Gastroesophageal sphincter (tissue), 4 donors: ENCODE measurements at regions not wholly inside any gene's neighbourhood (a gene's known extent, or its start where the extent isn't known, plus 50 kb on each side); places are given as distances from the start of the nearest gene placed in this dataset.
"Not testable (repeated sequence)": the region's sequence is repeated elsewhere in the genome, so short reads cannot be mapped to it uniquely, and the experiment has no call there.

ENCODE experiments used
- ATAC-seq: fragments of 150-250 bp; one replicate; pipeline ENCODE4 v1.9.1; 2016; ENCODE audit warnings: mild to moderate bottlenecking, moderate library complexity
- H3K27ac ChIP-seq, 4 donors: fragments of 200-600 bp; sonication (generic) in 3 of 4; 1 replicate in 3 of 4; 2 replicates in 1 of 4; pipeline ENCODE4 v1.5.1; 2016 to 2019
- H3K27me3 ChIP-seq: fragments of 200-600 bp; sonication (generic); one replicate; pipeline ENCODE4 v1.5.1; 2019
- H3K36me3 ChIP-seq, 2 donors: fragments of 200-600 bp; sonication (generic); one replicate each; pipeline ENCODE4 v1.5.1; 2019; ENCODE audit warnings: control low read depth in 1 of 2
- H3K4me1 ChIP-seq, 3 donors: fragments of 200-600 bp; sonication (generic); 1 replicate in 2 of 3; 2 replicates in 1 of 3; pipeline ENCODE4 v1.5.1; 2016 to 2019; ENCODE audit warnings: control low read depth in 2 of 3
- H3K4me3 ChIP-seq, 2 donors: fragments of 200-600 bp; sonication (generic); one replicate each; pipeline ENCODE4 v1.5.1; 2019; ENCODE audit warnings: mild to moderate bottlenecking in 1 of 2, moderate library complexity in 1 of 2
- H3K9me3 ChIP-seq, 3 donors: fragments of 200-600 bp; sonication (generic); one replicate each; pipeline ENCODE4 v1.5.1; 2017 to 2019; ENCODE audit warnings: control low read depth in 2 of 3
- CTCF ChIP-seq, 4 experiments: fragments of 200-600 bp in 2 of 4; fragments of 450-650 bp in 2 of 4; sonication (generic) in 1 of 4; IDR thresholded peaks; one replicate each; pipeline ENCODE4 v1.5.1; 2017 to 2019; ENCODE audit warnings: antibody characterized with exemption in 4 of 4, mild to moderate bottlenecking in 2 of 4, moderate library complexity in 2 of 4
- EP300 ChIP-seq: sonication (generic); formaldehyde crosslinking; IDR thresholded peaks from one replicate; pipeline ENCODE4 v1.6.1; 2017; ENCODE audit warnings: antibody characterized with exemption, mild to moderate bottlenecking
- POLR2A ChIP-seq, 2 donors: fragments of 450-650 bp; IDR thresholded peaks; one replicate each; pipeline ENCODE4 v1.6.1; 2017; ENCODE audit warnings: antibody characterized with exemption in 2 of 2, mild to moderate bottlenecking in 2 of 2, moderate library complexity in 1 of 2
- POLR2AphosphoS5 ChIP-seq: sonication (generic); formaldehyde crosslinking; IDR thresholded peaks from one replicate; pipeline ENCODE4 v1.6.1; 2017; ENCODE audit warnings: antibody characterized with exemption
- WGBS, 2 donors: methylation state at CpG; one replicate each; pipeline ENCODE4 v1.1.5; 2018; ENCODE audit warnings: low coverage in 1 of 2; 5-methylcytosine and 5-hydroxymethylcytosine counted together

- H3K27me3 ChIP-seq, result no peaks in the 10 kb centered on the region
- 83 to 100% methylated on average over 1 to 9 of the region's 9 CpGs for WGBS, 2 donors
- no peaks in the 10 kb centered on the region for H3K36me3 ChIP-seq
- no peak for TF ChIP-seq CTCF (IDR thresholded peaks at IDR 0.05)
- TF ChIP-seq EP300, result no peak
- no peak for TF ChIP-seq POLR2A (IDR thresholded peaks at IDR 0.05)
- H3K4me3 ChIP-seq, result no peak overlapping the region
- no peaks in the 10 kb centered on the region for H3K9me3 ChIP-seq
- H3K4me1 ChIP-seq, result peaks cover 0 to 12% (median 7%) of the 10 kb centered on the region in 3 donors
- no peak for ATAC-seq
- no peak overlapping the region for H3K27ac ChIP-seq
Observed at GRCh38 chr6:159525445-159526025, 167.5 kb downstream of the SOD2 start.

- ATAC-seq, result no peak
- WGBS, 2 donors, result 72 to 90% methylated on average over 4 of the region's 4 CpGs
- H3K9me3 ChIP-seq, result no peaks in the 10 kb centered on the region
- no peaks in the 10 kb centered on the region for H3K36me3 ChIP-seq
- no peaks in the 10 kb centered on the region for H3K27me3 ChIP-seq
- H3K27ac ChIP-seq, result no peak overlapping the region
- TF ChIP-seq CTCF (IDR thresholded peaks at IDR 0.05) (no peak), EP300 (no peak), POLR2A (IDR thresholded peaks at IDR 0.05) (no peak), POLR2AphosphoS5 (no peak)
- no peaks in the 10 kb centered on the region for H3K4me1 ChIP-seq
- H3K4me3 ChIP-seq, result no peak overlapping the region
Observed at GRCh38 chr6:159522877-159523547, 170.0 kb downstream of the SOD2 start.

- TF ChIP-seq POLR2AphosphoS5, result no peak
- no peak for TF ChIP-seq EP300
- TF ChIP-seq POLR2A (IDR thresholded peaks at IDR 0.05), result no peak
- TF ChIP-seq CTCF (IDR thresholded peaks at IDR 0.05), result no peak
- no peaks in the 10 kb centered on the region for H3K27me3 ChIP-seq
- no peaks in the 10 kb centered on the region for H3K9me3 ChIP-seq
- H3K36me3 ChIP-seq, result no peaks in the 10 kb centered on the region
- no peaks in the 10 kb centered on the region for H3K4me1 ChIP-seq
- ATAC-seq, result no peak
- H3K4me3 ChIP-seq, result no peak overlapping the region
- H3K27ac ChIP-seq, result no peak overlapping the region
Observed at GRCh38 chr6:159521962-159522361, 171.1 kb downstream of the SOD2 start.

GRCh38 chr6:159520002-159520401 lies 173.0 kb downstream of the SOD2 start:
- H3K27ac ChIP-seq, result no peak overlapping the region
- ATAC-seq, result no peak
- no peak overlapping the region for H3K4me3 ChIP-seq
- H3K27me3 ChIP-seq, result no peaks in the 10 kb centered on the region
- H3K9me3 ChIP-seq, result peaks cover 0 to 13% (median 0%) of the 10 kb centered on the region in 3 donors
- H3K36me3 ChIP-seq, result no peaks in the 10 kb centered on the region
- TF ChIP-seq EP300 (no peak), POLR2A (IDR thresholded peaks at IDR 0.05) (no peak), CTCF (IDR thresholded peaks at IDR 0.05) (no peak), POLR2AphosphoS5 (no peak)
- no peaks in the 10 kb centered on the region for H3K4me1 ChIP-seq

- not testable (repeated sequence) for ATAC-seq, H3K4me3 ChIP-seq
- WGBS, 2 donors, result 93 to 100% methylated on average over 1 to 3 of the region's 3 CpGs
Observed at GRCh38 chr6:159515811-159516210, 177.2 kb downstream of the SOD2 start.

More at GRCh38 chr6:159515811-159516210, 177.2 kb downstream of the SOD2 start:
- H3K36me3 ChIP-seq, H3K27me3 ChIP-seq, H3K27ac ChIP-seq, H3K4me1 ChIP-seq: not testable (repeated sequence)
- peaks cover 0 to 13% (median 0%) of the 10 kb centered on the region in 3 donors for H3K9me3 ChIP-seq
